CD4-positive, CD25-positive, alpha-beta regulatory T cell (primary cell): ENCODE measurements at regions not wholly inside any gene's neighbourhood (a gene's known extent, or its start where the extent isn't known, plus 50 kb on each side); places are given as distances from the start of the nearest gene placed in this dataset.

Experiments used
- ATAC-seq, 2 donors: fragments of 150-1000 bp; cut with Tn5 transposase; one replicate each; pipeline ENCODE4 v1.10.0; 2021; ENCODE audit warnings: low read depth in 2 of 2, moderate number of reproducible peaks in 2 of 2, moderate library complexity in 1 of 2
- DNase-seq, 3 donors: peaks; one replicate each; pipeline versions ENCODE4 v3.0.0 to v3.0.0-alpha.2; 2012 to 2022; ENCODE audit warnings: mixed read lengths in 1 of 3
- H3K27ac ChIP-seq: one replicate; pipeline ENCODE4 v1.7.0; 2013; ENCODE audit warnings: mild to moderate bottlenecking, low read length; ENCODE audit not compliant: insufficient read depth, poor library complexity, severe bottlenecking
- H3K27me3 ChIP-seq: one replicate; pipeline ENCODE4 v1.7.0; 2013; ENCODE audit warnings: low read length; ENCODE audit not compliant: control insufficient read depth, insufficient read depth
- H3K36me3 ChIP-seq: one replicate; pipeline ENCODE4 v1.7.0; 2013; ENCODE audit warnings: mild to moderate bottlenecking, low read length, moderate library complexity; ENCODE audit not compliant: control insufficient read depth, insufficient read depth
- H3K4me1 ChIP-seq: 2 replicates; pipeline ENCODE4 v1.7.0; 2013; ENCODE audit warnings: mild to moderate bottlenecking, low read length; ENCODE audit not compliant: insufficient read depth, control insufficient read depth, poor library complexity, severe bottlenecking
- H3K4me3 ChIP-seq: one replicate; pipeline ENCODE4 v1.7.0; 2013; ENCODE audit warnings: low read depth, mild to moderate bottlenecking, low read length, moderate library complexity
- H3K9me3 ChIP-seq, 2 experiments: 1 replicate in 1 of 2; 2 replicates in 1 of 2; pipeline ENCODE4 v1.7.0; 2013; ENCODE audit warnings: low read length in 2 of 2, mild to moderate bottlenecking in 1 of 2, moderate library complexity in 1 of 2; ENCODE audit not compliant: control insufficient read depth in 2 of 2
- H3K27ac Mint-ChIP-seq, 3 donors: one replicate each; pipeline ENCODE4 v1.8.0; 2020 to 2022; ENCODE audit warnings: mild to moderate bottlenecking in 3 of 3, mixed read lengths in 3 of 3, moderate library complexity in 2 of 3
- H3K27me3 Mint-ChIP-seq: one replicate; pipeline ENCODE4 v1.8.0; 2022; ENCODE audit warnings: mild to moderate bottlenecking, mixed read lengths
- H3K36me3 Mint-ChIP-seq: one replicate; pipeline ENCODE4 v1.8.0; 2020; ENCODE audit warnings: mixed read lengths
- H3K4me1 Mint-ChIP-seq, 4 donors: one replicate each; pipeline ENCODE4 v1.8.0; 2020 to 2022; ENCODE audit warnings: mixed read lengths in 4 of 4, mild to moderate bottlenecking in 1 of 4
- H3K4me3 Mint-ChIP-seq, 4 donors: one replicate each; pipeline ENCODE4 v1.8.0; 2020 to 2022; ENCODE audit warnings: mild to moderate bottlenecking in 4 of 4, mixed read lengths in 4 of 4, moderate library complexity in 3 of 4
- H3K9me3 Mint-ChIP-seq, 7 donors: one replicate each; pipeline ENCODE4 v1.8.0; 2020 to 2022; ENCODE audit warnings: mixed read lengths in 7 of 7, mild to moderate bottlenecking in 3 of 7, moderate library complexity in 2 of 7

GRCh38 chr3:109963831-109964230, 626.5 kb upstream of the DPPA4 start:
- no peak overlapping the region for H3K27ac Mint-ChIP-seq
- H3K4me1 Mint-ChIP-seq, result no peaks in the 10 kb centered on the region
- H3K4me3 ChIP-seq, result no peak overlapping the region
- H3K36me3 Mint-ChIP-seq, result no peaks in the 10 kb centered on the region
- no peaks in the 10 kb centered on the region for H3K4me1 ChIP-seq
- H3K9me3 ChIP-seq, result no peaks in the 10 kb centered on the region
- no peaks in the 10 kb centered on the region for H3K27me3 ChIP-seq
- H3K9me3 Mint-ChIP-seq, result peaks cover 0 to 10% (median 0%) of the 10 kb centered on the region in 7 donors
- no peak overlapping the region for H3K4me3 Mint-ChIP-seq
- H3K27ac ChIP-seq, result no peak overlapping the region
- no peaks in the 10 kb centered on the region for H3K36me3 ChIP-seq
- ATAC-seq (no peak), DNase-seq (no peak)
- H3K27me3 Mint-ChIP-seq, result no peaks in the 10 kb centered on the region

- H3K9me3 Mint-ChIP-seq, result peaks cover 0 to 5% (median 1%) of the 10 kb centered on the region in 7 donors
- H3K4me3 ChIP-seq, result no peak overlapping the region
- no peaks in the 10 kb centered on the region for H3K4me1 ChIP-seq
- no peaks in the 10 kb centered on the region for H3K4me1 Mint-ChIP-seq
- no peak overlapping the region for H3K27ac Mint-ChIP-seq
- H3K27me3 ChIP-seq, result no peaks in the 10 kb centered on the region
- H3K27me3 Mint-ChIP-seq, result no peaks in the 10 kb centered on the region
- no peaks in the 10 kb centered on the region for H3K36me3 ChIP-seq
- no peaks in the 10 kb centered on the region for H3K36me3 Mint-ChIP-seq
- H3K9me3 ChIP-seq, result no peaks in the 10 kb centered on the region
- no peak overlapping the region for H3K4me3 Mint-ChIP-seq
- ATAC-seq (no peak), DNase-seq (no peak)
- H3K27ac ChIP-seq, result no peak overlapping the region
Measured at GRCh38 chr3:109973733-109974132, 636.4 kb upstream of the DPPA4 start.

- H3K36me3 ChIP-seq, result no peaks in the 10 kb centered on the region
- Mint-ChIP-seq H3K27me3 (no peaks in the 10 kb centered on the region), H3K9me3 (peaks cover 0 to 5% (median 0%) of the 10 kb centered on the region in 7 donors), H3K4me1 (no peaks in the 10 kb centered on the region), H3K36me3 (no peaks in the 10 kb centered on the region), H3K27ac (no peak overlapping the region), H3K4me3 (no peak overlapping the region)
- no peaks in the 10 kb centered on the region for H3K4me1 ChIP-seq
- ATAC-seq (no peak), DNase-seq (no peak)
- H3K9me3 ChIP-seq, result no peaks in the 10 kb centered on the region
- H3K27me3 ChIP-seq, result no peaks in the 10 kb centered on the region
- H3K4me3 ChIP-seq, result no peak overlapping the region
- no peak overlapping the region for H3K27ac ChIP-seq
Measured at GRCh38 chr3:109977897-109978296, 640.6 kb upstream of the DPPA4 start.

GRCh38 chr3:109982201-109982600, 644.9 kb upstream of the DPPA4 start:
- Mint-ChIP-seq H3K27me3 (no peaks in the 10 kb centered on the region), H3K9me3 (no peaks in the 10 kb centered on the region), H3K4me3 (no peak overlapping the region), H3K4me1 (no peaks in the 10 kb centered on the region), H3K27ac (no peak overlapping the region), H3K36me3 (no peaks in the 10 kb centered on the region)
- ATAC-seq, result no peak
- Histone ChIP-seq H3K36me3 (no peaks in the 10 kb centered on the region), H3K9me3 (no peaks in the 10 kb centered on the region), H3K4me3 (no peak overlapping the region), H3K27me3 (no peaks in the 10 kb centered on the region), H3K27ac (no peak overlapping the region), H3K4me1 (no peaks in the 10 kb centered on the region)
- DNase-seq, result no peak

- no peaks in the 10 kb centered on the region for H3K9me3 Mint-ChIP-seq
- no peaks in the 10 kb centered on the region for H3K4me1 Mint-ChIP-seq
- Histone ChIP-seq H3K36me3 (no peaks in the 10 kb centered on the region), H3K9me3 (no peaks in the 10 kb centered on the region), H3K4me3 (no peak overlapping the region), H3K27me3 (no peaks in the 10 kb centered on the region), H3K27ac (no peak overlapping the region), H3K4me1 (no peaks in the 10 kb centered on the region)
- H3K36me3 Mint-ChIP-seq, result no peaks in the 10 kb centered on the region
- H3K27ac Mint-ChIP-seq, result no peak overlapping the region
- H3K27me3 Mint-ChIP-seq, result no peaks in the 10 kb centered on the region
- H3K4me3 Mint-ChIP-seq, result no peak overlapping the region
- no peak for ATAC-seq
- DNase-seq, result no peak
Measured at GRCh38 chr3:109984976-109985375, 647.6 kb upstream of the DPPA4 start.

- DNase-seq, result no peak
- Histone ChIP-seq H3K4me1 (no peaks in the 10 kb centered on the region), H3K36me3 (no peaks in the 10 kb centered on the region), H3K27ac (no peak overlapping the region), H3K27me3 (no peaks in the 10 kb centered on the region), H3K9me3 (no peaks in the 10 kb centered on the region), H3K4me3 (no peak overlapping the region)
- Mint-ChIP-seq H3K36me3 (no peaks in the 10 kb centered on the region), H3K9me3 (no peaks in the 10 kb centered on the region), H3K27me3 (no peaks in the 10 kb centered on the region), H3K4me1 (no peaks in the 10 kb centered on the region), H3K4me3 (no peak overlapping the region), H3K27ac (no peak overlapping the region)
- no peak for ATAC-seq
Measured at GRCh38 chr3:109985943-109986555, 648.7 kb upstream of the DPPA4 start.

GRCh38 chr3:109994853-109995252, 657.5 kb upstream of the DPPA4 start:
- Histone ChIP-seq H3K9me3 (no peaks in the 10 kb centered on the region), H3K36me3 (no peaks in the 10 kb centered on the region), H3K4me3 (no peak overlapping the region), H3K4me1 (no peaks in the 10 kb centered on the region), H3K27ac (no peak overlapping the region), H3K27me3 (no peaks in the 10 kb centered on the region)
- no peaks in the 10 kb centered on the region for H3K36me3 Mint-ChIP-seq
- H3K4me1 Mint-ChIP-seq, result peaks cover 0 to 2% (median 0%) of the 10 kb centered on the region in 4 donors
- H3K27me3 Mint-ChIP-seq, result peaks cover 4% of the 10 kb centered on the region
- ATAC-seq (no peak), DNase-seq (no peak)
- no peak overlapping the region for H3K4me3 Mint-ChIP-seq
- peak overlapping the region in 1 of 3 donors; percentile 65 for H3K27ac Mint-ChIP-seq
- peaks cover 0 to 8% (median 0%) of the 10 kb centered on the region in 7 donors for H3K9me3 Mint-ChIP-seq

- Histone ChIP-seq H3K4me1 (no peaks in the 10 kb centered on the region), H3K27ac (no peak overlapping the region), H3K4me3 (no peak overlapping the region), H3K36me3 (no peaks in the 10 kb centered on the region), H3K27me3 (no peaks in the 10 kb centered on the region), H3K9me3 (no peaks in the 10 kb centered on the region)
- H3K4me1 Mint-ChIP-seq, result peaks cover 0 to 2% (median 0%) of the 10 kb centered on the region in 4 donors
- peaks cover 0 to 8% (median 0%) of the 10 kb centered on the region in 7 donors for H3K9me3 Mint-ChIP-seq
- ATAC-seq (no peak), DNase-seq (no peak)
- peaks cover 4% of the 10 kb centered on the region for H3K27me3 Mint-ChIP-seq
- H3K4me3 Mint-ChIP-seq, result no peak overlapping the region
- H3K27ac Mint-ChIP-seq, result no peak overlapping the region
- no peaks in the 10 kb centered on the region for H3K36me3 Mint-ChIP-seq
Measured at GRCh38 chr3:109995377-109995776, 658.0 kb upstream of the DPPA4 start.
